Osteoblast (primary cell): ENCODE measurements at regions not wholly inside any gene's neighbourhood (a gene's known extent, or its start where the extent isn't known, plus 50 kb on each side); places are given as distances from the start of the nearest gene placed in this dataset.

Experiments used
- DNase-seq: peaks from one replicate; pipeline ENCODE4 v3.0.0; 2011; ENCODE audit warnings: low spot score, mixed read lengths; ENCODE audit not compliant: insufficient read length; ENCODE audit errors: missing footprints
- H2AFZ ChIP-seq: 2 replicates; pipeline ENCODE4 v1.6.0; 2011; ENCODE audit warnings: mild to moderate bottlenecking, low read length
- H3K27ac ChIP-seq: 2 replicates; pipeline ENCODE4 v1.5.1; 2011; ENCODE audit warnings: mild to moderate bottlenecking, low read depth, low read length, moderate library complexity
- H3K27me3 ChIP-seq: 2 replicates; pipeline ENCODE4 v1.6.0; 2012; ENCODE audit warnings: mild to moderate bottlenecking, control low read depth, inconsistent platforms, low read length, moderate library complexity; ENCODE audit not compliant: insufficient read depth
- H3K36me3 ChIP-seq: 2 replicates; pipeline ENCODE4 v1.5.1; 2011; ENCODE audit warnings: mild to moderate bottlenecking, low read length, control low read depth, moderate library complexity; ENCODE audit not compliant: insufficient read depth
- H3K4me1 ChIP-seq: 2 replicates; pipeline ENCODE4 v1.5.1; 2011; ENCODE audit warnings: mild to moderate bottlenecking, low read length, control low read depth, moderate library complexity; ENCODE audit not compliant: insufficient read depth
- H3K4me2 ChIP-seq: 2 replicates; pipeline ENCODE4 v1.6.0; 2011; ENCODE audit warnings: mild to moderate bottlenecking, low read length; ENCODE audit not compliant: insufficient read depth
- H3K4me3 ChIP-seq: fragments of 200-600 bp; sonication (generic); 3 replicates; pipeline ENCODE4 v1.5.1; 2012; ENCODE audit warnings: mild to moderate bottlenecking, low read length, inconsistent platforms; ENCODE audit not compliant: insufficient read depth
- H3K79me2 ChIP-seq: 2 replicates; pipeline ENCODE4 v1.6.0; 2012; ENCODE audit warnings: mild to moderate bottlenecking, low read length, control low read depth, inconsistent platforms; ENCODE audit not compliant: insufficient read depth
- H3K9me3 ChIP-seq: 2 replicates; pipeline ENCODE4 v1.5.1; 2011; ENCODE audit warnings: low read depth, low read length, control low read depth
- H4K20me1 ChIP-seq: 2 replicates; pipeline ENCODE4 v1.6.0; 2012; ENCODE audit warnings: mild to moderate bottlenecking, low read length, control low read depth; ENCODE audit not compliant: insufficient read depth
- TF ChIP-seq, protein P1 (sequence below): IDR thresholded peaks from 2 replicates; pipeline ENCODE4 v1.5.1; 2011; ENCODE audit warnings: mild to moderate bottlenecking, low read depth, low read length, moderate library complexity; ENCODE audit errors: extremely low read depth

DNA sequence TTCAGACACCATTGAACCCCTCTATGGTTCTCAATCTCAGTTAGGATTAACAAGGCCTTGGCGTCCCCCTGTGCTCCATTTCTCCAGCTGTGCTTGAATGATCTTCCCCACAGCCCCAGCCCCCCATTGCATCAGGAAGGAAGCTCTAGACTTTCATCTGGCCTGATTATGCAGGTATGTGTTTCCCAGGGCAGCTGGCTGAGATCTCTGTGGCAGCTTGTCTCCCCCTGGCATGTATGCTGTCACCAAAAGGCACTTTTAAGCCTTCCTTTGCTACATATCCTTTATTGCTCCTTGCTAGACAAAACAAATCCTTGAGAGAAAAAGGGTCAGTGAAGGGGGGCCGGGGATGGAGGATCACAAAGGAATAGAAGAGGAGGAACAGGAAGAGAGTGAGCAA, 1056.0 kb upstream of the SLIT2 start:
- peak; percentile 18 for DNase-seq
- Histone ChIP-seq H3K4me1 (no peaks in the 10 kb centered on the region), H4K20me1 (no peaks in the 10 kb centered on the region), H3K27ac (no peak overlapping the region), H3K79me2 (no peaks in the 10 kb centered on the region), H3K27me3 (no peaks in the 10 kb centered on the region), H3K4me3 (no peak overlapping the region), H3K4me2 (no peak overlapping the region), H2AFZ (no peak overlapping the region), H3K9me3 (no peaks in the 10 kb centered on the region), H3K36me3 (no peaks in the 10 kb centered on the region)
- TF ChIP-seq, protein P1, sequence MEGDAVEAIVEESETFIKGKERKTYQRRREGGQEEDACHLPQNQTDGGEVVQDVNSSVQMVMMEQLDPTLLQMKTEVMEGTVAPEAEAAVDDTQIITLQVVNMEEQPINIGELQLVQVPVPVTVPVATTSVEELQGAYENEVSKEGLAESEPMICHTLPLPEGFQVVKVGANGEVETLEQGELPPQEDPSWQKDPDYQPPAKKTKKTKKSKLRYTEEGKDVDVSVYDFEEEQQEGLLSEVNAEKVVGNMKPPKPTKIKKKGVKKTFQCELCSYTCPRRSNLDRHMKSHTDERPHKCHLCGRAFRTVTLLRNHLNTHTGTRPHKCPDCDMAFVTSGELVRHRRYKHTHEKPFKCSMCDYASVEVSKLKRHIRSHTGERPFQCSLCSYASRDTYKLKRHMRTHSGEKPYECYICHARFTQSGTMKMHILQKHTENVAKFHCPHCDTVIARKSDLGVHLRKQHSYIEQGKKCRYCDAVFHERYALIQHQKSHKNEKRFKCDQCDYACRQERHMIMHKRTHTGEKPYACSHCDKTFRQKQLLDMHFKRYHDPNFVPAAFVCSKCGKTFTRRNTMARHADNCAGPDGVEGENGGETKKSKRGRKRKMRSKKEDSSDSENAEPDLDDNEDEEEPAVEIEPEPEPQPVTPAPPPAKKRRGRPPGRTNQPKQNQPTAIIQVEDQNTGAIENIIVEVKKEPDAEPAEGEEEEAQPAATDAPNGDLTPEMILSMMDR: no peak

DNA sequence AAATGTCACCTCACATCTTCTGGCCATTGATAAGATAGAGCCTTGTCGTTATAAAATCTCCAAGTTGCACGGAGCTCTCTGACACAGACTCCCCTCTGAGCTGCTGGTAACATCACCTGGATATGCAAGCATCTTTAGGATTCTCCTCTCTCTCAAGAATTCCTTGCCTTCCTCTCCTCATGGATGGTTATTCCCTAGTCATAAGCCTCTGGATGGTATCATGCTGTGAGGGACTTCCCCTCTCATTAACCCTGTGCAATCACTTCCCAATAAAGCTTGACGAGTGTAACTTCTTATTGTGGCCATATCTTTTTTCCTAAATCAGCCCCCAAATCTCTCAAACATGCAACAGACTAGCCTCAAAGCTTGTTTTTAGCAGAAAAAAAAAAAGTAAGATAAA, 1057.0 kb upstream of the SLIT2 start:
- Histone ChIP-seq H3K79me2 (no peaks in the 10 kb centered on the region), H3K36me3 (no peaks in the 10 kb centered on the region), H2AFZ (no peak overlapping the region), H3K27me3 (no peaks in the 10 kb centered on the region), H3K4me3 (no peak overlapping the region), H3K4me2 (no peak overlapping the region), H3K4me1 (no peaks in the 10 kb centered on the region), H3K9me3 (no peaks in the 10 kb centered on the region), H4K20me1 (no peaks in the 10 kb centered on the region), H3K27ac (no peak overlapping the region)
- TF ChIP-seq, protein P1: no peak
- DNase-seq: no peak

DNA sequence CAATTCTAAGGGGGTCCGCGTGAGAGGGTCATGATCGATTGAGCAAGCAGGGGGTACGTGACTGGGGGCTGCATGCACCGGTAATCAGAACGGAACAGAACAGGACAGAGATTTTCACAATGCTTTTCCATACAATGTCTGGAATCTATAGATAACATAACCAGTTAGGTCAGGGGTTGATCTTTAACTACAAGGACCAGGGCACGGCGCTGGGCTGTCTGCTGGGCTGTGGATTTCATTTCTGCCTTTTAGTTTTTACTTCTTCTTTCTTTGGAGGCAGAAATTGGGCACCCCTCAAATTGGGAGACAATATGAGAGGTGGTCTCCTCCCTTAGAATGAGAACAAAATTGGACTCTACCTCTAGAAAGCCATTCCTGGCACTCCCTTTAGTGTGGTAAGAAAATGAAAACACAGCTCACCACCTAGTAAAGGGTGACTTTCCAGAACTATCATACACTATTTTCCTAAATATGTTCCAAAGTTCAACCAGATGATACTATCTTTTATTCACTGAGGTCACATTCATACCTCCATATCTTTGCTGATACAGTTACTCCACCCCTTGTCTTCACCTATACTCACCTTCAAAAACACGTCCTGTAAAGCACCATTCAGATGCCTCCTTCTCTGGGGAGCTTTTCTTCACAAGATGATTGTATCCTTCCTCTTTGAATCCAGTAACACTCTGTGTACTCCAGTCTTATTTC, 1058.3 kb upstream of the SLIT2 start:
- DNase-seq: no peak
- H3K4me2 ChIP-seq: no peak overlapping the region
- no peaks in the 10 kb centered on the region for H3K79me2 ChIP-seq
- TF ChIP-seq, protein P1: no peak
- no peaks in the 10 kb centered on the region for H3K9me3 ChIP-seq
- H3K27ac ChIP-seq: no peak overlapping the region
- no peak overlapping the region for H2AFZ ChIP-seq
- H3K4me3 ChIP-seq: no peak overlapping the region
- H3K27me3 ChIP-seq: no peaks in the 10 kb centered on the region
- no peaks in the 10 kb centered on the region for H3K36me3 ChIP-seq
- H3K4me1 ChIP-seq: no peaks in the 10 kb centered on the region
- H4K20me1 ChIP-seq: no peaks in the 10 kb centered on the region

DNA sequence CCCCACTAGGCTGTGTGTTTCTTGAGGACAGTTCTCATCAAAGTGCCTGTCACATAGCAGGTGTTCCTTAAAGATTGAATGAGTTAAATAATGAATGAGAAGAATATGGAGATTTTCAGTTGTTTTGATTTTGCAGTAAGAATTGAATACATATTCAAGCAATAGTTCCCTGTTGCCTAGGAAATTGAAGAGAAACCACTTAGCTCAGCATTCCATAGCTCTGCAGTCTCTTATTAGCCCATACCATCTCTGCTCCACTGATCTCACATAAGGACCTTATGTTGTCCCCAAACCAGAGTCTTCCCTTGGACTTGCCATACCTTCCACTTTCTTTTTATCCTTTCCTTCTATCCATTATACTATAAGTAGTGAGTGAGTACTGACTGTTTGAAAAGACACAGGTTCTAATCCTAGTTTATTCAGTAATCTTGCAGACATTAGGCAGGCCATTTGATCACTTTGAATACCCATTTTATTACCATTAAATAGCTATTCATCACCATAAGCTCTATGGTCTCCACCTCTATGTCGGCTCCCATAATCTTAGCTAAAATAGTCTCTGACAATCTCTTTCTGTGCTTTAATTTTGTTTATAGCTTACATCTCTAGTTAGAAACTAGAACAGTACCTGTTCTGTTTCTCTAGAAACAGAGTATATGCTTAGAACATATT, 1059.6 kb upstream of the SLIT2 start:
- H3K9me3 ChIP-seq: no peaks in the 10 kb centered on the region
- TF ChIP-seq, protein P1: no peak
- no peak overlapping the region for H3K4me2 ChIP-seq
- H3K36me3 ChIP-seq: no peaks in the 10 kb centered on the region
- no peaks in the 10 kb centered on the region for H3K79me2 ChIP-seq
- H3K27me3 ChIP-seq: no peaks in the 10 kb centered on the region
- no peak for DNase-seq
- no peak overlapping the region for H2AFZ ChIP-seq
- H3K4me1 ChIP-seq: no peaks in the 10 kb centered on the region
- H3K27ac ChIP-seq: no peak overlapping the region
- H3K4me3 ChIP-seq: no peak overlapping the region
- no peaks in the 10 kb centered on the region for H4K20me1 ChIP-seq
